GM12878 (cell line): ENCODE measurements at regions not wholly inside any gene's neighbourhood (a gene's known extent, or its start where the extent isn't known, plus 50 kb on each side); places are given as distances from the start of the nearest gene placed in this dataset.

ENCODE experiments used
- CBX5 ChIP-seq: sonication (generic); IDR thresholded peaks from 2 replicates; pipeline ENCODE4 v1.6.1; 2016; ENCODE audit warnings: low read depth, moderate library complexity, mild to moderate bottlenecking, inconsistent platforms
- HCFC1 ChIP-seq: fragments of 150-350 bp; IDR thresholded peaks from 2 replicates; pipeline ENCODE4 v1.6.1; 2014; ENCODE audit warnings: low read length
- NR2F1 ChIP-seq: fragments of 450-650 bp; conservative IDR thresholded peaks from 2 replicates; pipeline ENCODE4 v1.6.1; 2017; ENCODE audit warnings: mild to moderate bottlenecking
- RCOR1 ChIP-seq: conservative IDR thresholded peaks from 2 replicates; pipeline ENCODE4 v1.6.1; 2012; ENCODE audit warnings: low read depth, low read length, improper control_type of control experiment
- SIN3A ChIP-seq: IDR thresholded peaks from 2 replicates; pipeline ENCODE4 v1.6.1; 2012; ENCODE audit warnings: low read depth, low read length, improper control_type of control experiment
- TF ChIP-seq, protein P1 (sequence below), 3 experiments: IDR thresholded peaks in 2 of 3; conservative IDR thresholded peaks in 1 of 3; 2 replicates each; pipeline ENCODE4 v1.5.1; 2011; ENCODE audit warnings: low read depth in 3 of 3, low read length in 3 of 3, mild to moderate bottlenecking in 3 of 3, control low read depth in 2 of 3, moderate library complexity in 2 of 3, inconsistent platforms in 1 of 3, mixed read lengths in 1 of 3; ENCODE audit not compliant: control insufficient read depth in 2 of 3, insufficient read depth in 1 of 3; ENCODE audit errors: extremely low read depth in 1 of 3

DNA sequence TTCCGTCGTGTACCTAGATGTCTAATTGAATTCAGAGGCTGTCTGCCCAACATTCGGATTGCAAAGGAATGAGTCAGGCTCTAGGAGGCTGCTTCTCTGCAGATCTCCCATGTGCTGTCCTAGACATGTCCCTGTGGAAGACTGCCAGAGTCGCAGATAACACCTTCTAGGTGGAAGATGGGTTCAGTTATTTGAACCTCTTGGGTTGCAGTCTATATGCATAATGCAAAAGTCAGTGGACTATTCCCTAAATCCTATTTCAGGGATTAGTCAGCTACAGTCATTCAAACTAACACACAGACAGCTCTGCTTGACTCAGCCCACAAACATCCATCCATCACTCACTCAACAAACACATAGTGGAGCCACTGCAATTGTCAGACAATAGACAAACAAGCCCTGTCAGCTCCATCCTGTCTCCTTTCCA is 300.0 kb upstream of the CTNNB1 start:
- no peak for TF ChIP-seq NR2F1
- TF ChIP-seq, protein P1, sequence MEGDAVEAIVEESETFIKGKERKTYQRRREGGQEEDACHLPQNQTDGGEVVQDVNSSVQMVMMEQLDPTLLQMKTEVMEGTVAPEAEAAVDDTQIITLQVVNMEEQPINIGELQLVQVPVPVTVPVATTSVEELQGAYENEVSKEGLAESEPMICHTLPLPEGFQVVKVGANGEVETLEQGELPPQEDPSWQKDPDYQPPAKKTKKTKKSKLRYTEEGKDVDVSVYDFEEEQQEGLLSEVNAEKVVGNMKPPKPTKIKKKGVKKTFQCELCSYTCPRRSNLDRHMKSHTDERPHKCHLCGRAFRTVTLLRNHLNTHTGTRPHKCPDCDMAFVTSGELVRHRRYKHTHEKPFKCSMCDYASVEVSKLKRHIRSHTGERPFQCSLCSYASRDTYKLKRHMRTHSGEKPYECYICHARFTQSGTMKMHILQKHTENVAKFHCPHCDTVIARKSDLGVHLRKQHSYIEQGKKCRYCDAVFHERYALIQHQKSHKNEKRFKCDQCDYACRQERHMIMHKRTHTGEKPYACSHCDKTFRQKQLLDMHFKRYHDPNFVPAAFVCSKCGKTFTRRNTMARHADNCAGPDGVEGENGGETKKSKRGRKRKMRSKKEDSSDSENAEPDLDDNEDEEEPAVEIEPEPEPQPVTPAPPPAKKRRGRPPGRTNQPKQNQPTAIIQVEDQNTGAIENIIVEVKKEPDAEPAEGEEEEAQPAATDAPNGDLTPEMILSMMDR (IDR thresholded peaks at IDR 0.05 in 2 of 3, conservative IDR thresholded peaks at IDR 0.05 in 1 of 3; ENCODE audit: control insufficient read depth in 2 of 3, extremely low read depth in 1 of 3, insufficient read depth in 1 of 3, low read depth in 3 of 3, low read length in 3 of 3) = no peak
- TF ChIP-seq RCOR1 = no peak
- TF ChIP-seq HCFC1 = no peak
- no peak for TF ChIP-seq SIN3A
- no peak for TF ChIP-seq CBX5
